NCI-H82 treated with DMSO at 0.1 percent for 48 hours (cell line): ENCODE measurements at regions not wholly inside any gene's neighbourhood (a gene's known extent, or its start where the extent isn't known, plus 50 kb on each side); places are given as distances from the start of the nearest gene placed in this dataset.
"Not testable (repeated sequence)": the region's sequence is repeated elsewhere in the genome, so short reads cannot be mapped to it uniquely, and the experiment has no call there.

Source experiments
- DNase-seq: peaks from one replicate; lab custom pipeline; 2025; ENCODE audit not compliant: unreplicated experiment; lab: John Stamatoyannopoulos, UW

DNA sequence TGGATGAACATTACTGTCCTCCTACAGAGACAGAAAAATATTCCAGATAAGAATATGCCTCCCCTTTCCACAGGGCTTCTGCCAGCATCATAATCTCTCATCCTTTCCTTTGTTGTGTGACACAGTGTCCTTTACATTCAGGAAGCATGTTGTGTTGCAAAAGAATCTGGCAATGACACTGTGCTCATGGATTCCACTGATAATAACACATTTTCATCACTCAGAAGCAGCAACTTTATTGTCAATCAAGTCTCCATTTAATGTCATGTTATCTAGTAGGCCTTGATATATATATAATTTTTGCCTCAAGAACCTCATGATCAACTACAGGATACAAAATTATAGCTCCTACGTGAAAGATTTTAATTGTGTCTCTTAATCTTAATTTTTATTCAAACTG is 833.9 kb downstream of the FSTL5 start:
- DNase-seq, result no peak

DNA sequence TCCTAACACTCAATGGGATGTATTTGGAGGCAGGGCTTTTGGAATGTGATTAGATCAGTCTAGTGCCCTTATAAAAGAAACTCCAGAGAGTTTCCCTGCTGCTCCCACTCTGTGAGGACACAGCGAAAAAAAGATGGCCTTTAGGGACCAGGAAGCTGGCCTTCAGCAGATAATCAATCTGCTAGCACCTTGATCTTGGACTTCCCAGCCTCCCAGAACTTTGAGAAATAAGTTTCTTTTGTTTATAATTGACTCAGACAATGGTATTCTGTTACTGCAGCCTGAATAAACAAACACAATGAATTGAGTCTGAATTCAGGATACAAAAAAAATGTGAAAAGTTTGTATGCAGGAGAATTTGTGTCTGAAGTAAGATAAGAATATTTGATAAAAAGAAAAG is 842.1 kb downstream of the FSTL5 start:
- DNase-seq, result no peak

DNA sequence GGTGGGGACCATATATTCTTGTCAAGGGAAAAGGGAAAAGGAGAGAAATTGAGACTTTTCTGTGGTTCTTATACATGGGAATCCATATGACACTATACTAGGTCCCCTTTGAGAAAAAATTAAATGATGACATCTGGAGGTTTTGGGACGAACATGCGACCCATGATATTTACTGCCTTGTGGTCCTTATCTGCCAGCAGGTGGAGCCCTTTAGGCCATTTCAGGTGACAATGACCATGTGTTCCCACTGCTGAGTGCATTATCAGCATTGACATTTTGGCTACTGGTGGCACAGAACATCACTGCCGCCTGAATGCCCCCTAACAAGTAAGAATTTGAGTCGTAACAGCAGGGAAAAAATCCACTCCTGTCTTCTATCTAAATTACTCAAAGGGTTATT is 843.4 kb downstream of the FSTL5 start:
- DNase-seq, result no peak

DNA sequence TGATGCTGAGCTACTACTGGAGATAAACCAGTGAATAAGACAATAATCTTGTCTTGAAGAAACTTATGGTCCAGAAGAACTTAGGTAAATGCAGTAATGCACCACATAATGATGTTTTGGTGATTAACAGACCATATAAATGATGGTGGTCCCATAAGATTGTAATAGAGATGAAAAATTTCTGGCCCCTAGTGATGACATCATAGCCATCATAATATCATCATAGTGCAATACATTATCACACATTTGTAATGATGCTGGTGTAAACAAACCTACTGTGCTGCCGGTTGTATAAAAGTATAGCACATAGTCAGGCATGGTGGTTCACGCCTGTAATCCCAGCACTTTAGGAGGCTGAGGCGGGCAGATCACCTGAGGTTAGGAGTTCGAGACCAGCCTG is 846.8 kb downstream of the FSTL5 start:
- no peak for DNase-seq

DNA sequence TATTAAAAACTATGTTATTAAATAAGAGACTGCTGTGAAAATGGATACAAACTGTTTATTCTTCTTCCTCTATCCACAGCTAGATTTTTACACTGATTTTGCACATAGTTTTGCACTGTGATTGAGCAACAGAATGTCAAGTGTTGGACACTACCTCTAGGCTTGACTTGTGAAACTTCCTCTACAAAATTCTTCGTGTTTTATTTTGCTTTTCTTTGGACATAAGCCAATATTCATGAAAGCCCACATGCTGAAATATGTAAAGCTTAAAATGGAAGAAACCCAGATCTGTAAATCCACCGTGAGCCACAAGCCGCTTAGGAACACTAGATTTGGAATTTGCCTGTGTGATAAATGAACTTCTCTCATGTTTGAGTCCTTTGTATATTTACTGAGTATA is 849.4 kb downstream of the FSTL5 start:
- no peak for DNase-seq

DNA sequence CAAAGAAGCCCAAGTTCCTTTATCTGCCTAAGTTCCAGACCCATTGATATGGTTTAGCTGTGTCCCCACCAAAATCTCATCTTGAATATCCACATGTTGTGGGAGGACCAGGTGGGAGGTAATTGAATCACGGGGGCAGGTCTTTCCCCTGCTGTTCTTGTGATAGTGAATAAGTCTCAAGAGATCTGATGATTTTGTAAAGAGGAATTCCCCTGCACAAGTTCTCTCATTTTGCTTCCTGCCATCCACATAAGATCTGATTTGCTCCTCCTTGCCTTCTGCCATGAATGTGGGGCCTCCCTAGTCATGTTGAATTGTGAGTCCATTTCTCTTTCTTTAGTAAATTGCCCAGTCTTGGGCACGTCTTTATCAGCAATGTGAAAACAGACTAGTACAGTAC is 860.2 kb downstream of the FSTL5 start:
- no peak for DNase-seq

DNA sequence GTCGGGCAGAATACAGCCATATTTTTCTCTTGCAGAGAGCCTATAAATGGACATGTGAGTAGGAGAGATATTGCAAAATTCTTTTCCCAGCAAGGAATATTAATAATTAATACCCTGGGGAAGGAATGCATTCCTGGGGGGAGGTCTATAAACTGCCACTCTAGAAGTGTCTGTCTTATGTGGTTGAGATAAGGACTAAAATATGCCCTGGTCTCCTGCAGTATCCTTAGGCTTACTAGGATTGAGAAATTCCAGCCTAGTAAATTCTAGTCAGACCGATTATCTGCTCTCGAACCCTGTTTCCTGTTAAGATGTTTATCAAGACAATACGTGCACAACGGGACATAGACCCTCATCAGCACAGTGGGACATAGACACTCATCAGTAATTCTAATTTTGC is 872.6 kb downstream of the FSTL5 start:
- no peak for DNase-seq

DNA sequence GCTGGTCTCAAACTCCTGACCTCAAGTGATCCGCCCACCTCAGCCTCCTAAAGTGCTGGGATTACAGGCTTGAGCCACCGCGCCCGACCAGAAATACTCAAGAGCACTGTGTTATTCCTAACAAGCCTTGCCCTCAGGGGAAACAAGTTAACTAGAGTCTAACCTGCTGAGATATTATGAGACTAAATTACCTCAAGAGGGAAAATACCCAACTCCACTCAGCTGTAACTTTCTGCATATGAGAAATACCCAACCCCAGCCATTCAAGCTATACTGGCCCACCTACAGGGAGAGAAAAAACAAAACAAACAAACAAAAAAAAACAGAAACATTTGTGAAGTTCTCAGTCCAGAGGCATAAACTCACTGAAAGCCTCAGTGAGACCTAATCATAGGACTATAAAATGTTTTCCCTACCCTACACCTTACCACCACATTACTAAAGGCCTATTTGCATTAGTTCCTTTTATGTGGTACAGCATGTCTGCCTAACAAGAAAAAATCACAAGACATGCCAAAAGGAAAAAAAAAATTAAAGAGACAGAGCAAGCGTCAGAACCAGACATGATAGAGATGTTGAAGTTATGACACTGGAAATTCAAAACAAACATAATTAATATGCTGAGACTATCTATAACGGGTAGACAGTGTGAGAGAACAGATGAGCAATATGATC is 876.0 kb downstream of the FSTL5 start:
- no peak for DNase-seq

DNA sequence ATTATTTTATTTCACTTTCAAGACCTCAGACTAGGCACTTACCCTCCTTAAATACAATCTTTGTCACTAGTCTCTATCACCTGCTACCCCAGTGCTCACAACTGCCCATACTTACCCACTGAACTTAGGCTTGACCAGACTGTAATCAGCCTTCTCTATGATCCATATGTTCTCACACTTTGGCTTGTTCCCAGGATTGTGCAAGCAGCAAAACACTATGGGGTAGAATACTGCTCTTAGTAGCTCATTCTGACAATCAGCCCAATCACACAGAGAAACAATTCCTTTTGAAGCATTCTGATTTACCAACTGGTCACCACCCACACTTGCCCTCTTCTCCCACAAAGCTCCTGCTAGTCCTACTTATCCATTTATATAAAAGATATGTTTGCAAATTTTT is 878.3 kb downstream of the FSTL5 start:
- DNase-seq, result no peak

DNA sequence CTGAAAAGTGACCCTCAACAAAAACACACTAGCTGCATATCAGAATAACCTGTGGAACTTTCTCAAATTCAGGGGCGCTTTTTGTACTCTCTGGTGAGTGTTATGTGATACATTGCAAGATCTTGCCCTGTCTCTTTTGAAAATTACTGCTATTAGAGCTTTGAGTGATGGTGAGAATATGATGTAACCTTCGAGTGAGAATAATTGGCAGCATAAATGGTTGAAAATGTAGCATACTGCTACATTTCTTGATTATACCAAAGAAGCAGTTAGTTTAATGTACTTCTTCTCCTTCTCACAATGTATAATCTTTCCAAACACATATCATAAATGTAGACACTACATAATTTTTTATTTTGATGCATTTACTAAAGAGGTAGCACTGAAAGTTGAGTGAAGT is 882.9 kb downstream of the FSTL5 start:
- DNase-seq, result no peak

DNA sequence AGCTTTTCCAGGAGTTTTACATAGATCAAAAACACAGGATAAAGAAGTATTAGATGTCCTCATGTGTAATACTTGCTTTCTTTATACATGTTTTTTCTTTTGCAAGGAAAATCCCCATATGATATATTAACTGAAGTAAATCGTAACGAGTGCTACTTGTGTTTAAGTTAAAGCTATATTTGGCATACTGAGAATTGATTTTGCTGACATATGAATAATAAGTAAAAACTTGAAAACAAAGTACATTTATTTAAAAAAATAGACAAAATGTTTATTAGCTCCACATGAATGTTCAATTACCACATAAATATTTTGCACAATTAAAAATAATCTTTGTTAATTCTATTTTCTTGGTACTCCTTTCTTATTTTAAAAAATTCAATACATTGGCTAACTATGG is 884.7 kb downstream of the FSTL5 start:
- DNase-seq, result no peak

DNA sequence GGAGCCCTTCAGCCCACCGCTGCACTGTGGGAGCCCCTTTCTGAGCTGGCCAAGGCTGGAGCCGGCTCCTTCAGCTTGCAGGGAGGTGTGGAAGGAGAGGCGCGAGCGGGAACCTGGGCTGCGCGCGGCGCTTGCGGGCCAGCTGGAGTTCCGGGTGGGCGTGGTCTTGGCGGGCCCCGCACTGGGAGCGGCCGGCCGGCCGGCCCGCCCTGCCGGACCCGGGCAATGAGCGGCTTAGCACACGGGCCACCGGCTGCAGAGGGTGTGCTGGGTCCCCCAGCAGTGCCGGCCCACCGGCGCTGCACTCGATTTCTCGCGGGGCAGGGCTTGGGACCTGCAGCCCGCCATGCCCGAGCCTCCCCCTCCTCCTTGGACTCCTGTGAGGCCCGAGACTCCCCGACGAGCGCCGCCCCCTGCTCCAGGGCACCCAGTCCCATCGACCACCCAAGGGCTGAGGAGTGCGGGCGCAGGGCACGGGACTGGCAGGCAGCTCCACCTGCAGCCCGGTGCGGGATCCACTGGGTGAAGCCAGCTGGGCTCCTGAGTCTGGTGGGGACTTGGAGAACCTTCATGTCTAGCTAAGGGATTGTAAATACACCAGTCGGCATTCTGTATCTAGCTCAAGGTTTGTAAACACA is 886.5 kb downstream of the FSTL5 start:
- not testable (repeated sequence) for DNase-seq

DNA sequence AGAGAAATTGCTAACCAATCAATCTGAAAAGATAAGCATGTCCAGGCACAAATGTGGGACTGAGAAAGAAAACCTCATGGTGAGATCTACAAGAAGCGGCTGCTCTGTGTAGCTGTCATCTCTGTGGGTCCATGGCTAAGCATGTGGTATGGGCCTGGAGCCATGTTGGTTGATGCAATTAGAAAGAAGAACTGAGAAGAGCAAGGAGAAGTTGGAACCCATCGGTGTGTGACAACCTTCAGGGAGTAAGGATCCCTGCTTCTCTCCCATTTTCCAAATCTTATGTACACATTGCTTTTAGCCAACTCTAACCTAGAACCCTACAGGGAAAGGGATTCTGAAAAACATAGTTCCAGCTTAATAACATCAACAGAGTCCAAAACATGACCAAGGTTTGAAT is 890.2 kb downstream of the FSTL5 start:
- DNase-seq, result no peak

DNA sequence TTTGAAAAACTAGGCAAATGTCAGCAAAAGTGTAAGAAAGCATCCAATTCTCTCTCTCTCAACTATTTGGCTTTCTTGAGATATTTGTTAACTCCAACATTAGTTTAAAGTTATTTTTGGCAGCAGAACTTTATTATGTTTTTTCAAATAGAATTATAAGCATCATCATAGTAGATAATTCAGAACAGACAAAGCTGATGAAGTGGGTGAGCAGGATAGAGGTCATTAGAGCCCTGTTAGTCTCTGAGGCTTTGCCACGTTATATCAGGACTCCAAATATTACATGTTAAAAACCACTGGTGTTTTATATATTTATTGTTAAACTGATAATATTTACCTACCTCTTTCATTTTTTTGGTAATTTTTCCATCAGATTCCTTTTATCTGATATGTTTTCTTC is 903.0 kb downstream of the FSTL5 start:
- no peak for DNase-seq

DNA sequence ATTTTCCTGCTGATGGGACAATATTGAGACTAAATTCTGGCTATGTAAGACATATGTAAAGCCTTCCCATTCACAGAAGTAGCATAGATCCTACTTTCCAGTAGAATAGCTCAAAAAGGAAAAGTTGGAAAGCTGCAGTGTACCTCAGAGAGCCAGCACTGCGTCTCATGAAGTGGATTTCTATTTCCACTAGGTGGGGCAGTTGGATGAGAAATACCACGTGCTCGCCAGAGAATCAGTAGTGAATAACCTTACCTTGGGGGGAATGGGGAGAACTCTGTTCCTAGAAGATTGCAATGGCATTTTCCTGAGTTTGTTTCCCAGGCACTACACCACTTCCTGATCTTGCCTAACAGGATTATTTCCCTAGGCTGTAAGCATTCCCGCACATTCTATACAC is 907.1 kb downstream of the FSTL5 start:
- no peak for DNase-seq

DNA sequence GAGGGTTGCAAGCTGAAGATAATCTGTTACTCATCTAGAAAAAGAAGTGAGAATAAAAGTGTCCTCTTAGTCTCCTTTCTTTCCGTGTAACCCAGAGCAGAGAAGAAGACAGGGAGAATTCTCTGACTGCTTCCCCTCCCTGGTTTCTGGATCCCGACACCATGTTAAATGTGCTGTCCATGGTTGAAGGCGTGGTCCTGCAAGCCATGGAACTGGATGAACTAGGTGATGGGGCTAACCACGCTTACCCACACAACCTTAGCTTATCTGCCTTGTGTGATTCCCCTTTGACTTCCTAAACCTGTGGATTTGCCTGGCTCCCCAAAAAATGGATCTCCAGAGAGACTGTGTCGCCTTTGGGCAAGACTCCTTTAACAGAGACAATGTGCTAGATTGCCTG is 907.6 kb downstream of the FSTL5 start:
- DNase-seq, result no peak

DNA sequence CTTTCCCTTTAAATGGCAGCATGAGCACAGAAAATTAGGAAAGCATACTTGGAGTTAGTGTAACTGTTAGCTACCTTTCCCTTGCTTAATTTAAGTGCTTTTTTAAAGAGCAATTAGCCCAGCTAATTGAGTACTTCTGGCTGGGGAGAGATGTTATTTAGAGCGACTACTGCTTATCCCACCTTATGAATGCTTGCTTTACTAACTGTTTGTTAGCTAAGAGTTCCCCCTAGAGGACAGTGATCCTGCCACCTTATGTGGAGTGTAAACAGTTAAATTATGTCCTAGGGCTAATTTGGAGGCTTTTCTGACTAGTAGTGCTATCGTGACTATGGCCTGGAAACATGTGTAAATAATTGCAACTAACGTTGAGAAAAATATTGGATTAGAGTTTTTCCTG is 909.4 kb downstream of the FSTL5 start:
- no peak for DNase-seq

DNA sequence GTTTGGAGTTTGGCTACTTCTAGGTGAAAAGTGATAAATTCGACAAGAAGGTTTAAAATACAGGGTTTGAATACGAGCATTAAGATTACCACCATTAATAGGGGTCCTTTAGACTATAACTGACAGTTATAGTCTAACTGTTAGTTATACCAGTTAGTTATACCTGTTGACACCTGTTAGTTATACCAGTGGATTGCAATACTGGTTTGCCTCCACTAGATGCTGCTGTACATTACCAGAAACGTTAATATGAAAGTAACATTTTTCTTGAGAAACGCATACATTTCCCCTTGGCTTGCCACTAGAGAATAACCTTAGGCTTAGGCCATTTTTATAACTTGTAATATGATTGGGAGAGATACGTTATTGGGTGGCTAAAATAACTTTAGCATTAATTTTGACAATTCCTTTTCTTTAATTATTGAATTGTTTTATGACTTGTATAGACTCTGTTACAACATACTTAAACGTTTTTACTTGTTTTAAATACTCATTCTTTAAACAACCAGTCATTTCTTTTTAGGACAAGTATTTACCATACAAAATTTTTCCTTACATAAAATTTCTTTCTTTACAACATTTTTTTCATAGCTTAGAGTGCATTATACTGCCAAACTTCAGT is 911.2 kb downstream of the FSTL5 start:
- peak; percentile 7 for DNase-seq

DNA sequence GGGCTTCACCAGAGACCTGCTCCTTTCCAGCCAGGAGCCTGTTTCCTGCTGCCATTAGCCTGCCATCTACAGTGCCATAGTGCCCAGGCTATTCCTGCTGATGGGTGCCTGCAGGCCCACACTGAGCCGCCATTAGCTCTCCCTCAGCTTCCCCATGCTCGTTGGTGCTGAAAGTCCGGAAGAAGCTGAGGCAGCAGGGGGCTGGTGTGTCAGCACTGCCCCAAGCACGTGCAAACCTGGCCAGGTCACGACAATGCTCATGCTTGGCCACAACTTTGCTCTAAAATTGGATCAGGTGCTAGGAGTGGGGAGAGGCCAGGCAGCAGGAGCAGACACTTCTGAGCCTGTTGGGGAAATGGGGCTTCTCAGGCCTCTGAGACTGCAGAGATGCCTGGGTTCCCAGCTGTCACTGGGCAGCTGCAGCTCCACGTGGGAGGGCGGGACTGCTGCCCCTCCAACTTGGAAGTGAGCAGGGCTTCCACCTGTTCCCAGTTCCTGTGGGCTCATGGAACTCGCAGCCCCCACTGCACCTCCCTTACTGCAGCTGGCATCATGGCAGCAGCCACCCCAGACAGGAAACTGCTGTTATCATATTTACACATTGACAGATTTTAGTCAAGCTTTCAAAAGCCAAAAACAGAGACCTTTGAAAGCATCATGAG is 913.9 kb downstream of the FSTL5 start:
- no peak for DNase-seq

DNA sequence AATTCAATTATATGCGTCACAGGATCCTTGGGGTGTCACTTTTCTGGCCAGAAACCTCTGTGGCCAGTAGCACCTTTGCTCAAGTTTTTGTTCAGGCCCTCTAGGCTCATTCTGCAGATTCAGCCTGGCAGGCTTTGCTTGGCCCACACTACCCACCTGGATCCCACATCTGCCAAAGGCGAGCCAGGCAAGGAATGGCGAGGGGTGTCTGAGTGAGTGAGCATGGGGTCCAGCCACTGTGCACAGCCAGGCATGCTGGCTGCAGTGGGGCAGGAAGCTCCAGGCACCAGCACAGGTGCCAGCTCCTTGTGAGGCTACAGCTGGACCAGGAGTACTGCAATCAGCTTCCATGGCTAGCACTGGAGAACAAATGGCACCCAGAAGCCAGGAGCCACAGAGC is 914.9 kb downstream of the FSTL5 start:
- no peak for DNase-seq

DNA sequence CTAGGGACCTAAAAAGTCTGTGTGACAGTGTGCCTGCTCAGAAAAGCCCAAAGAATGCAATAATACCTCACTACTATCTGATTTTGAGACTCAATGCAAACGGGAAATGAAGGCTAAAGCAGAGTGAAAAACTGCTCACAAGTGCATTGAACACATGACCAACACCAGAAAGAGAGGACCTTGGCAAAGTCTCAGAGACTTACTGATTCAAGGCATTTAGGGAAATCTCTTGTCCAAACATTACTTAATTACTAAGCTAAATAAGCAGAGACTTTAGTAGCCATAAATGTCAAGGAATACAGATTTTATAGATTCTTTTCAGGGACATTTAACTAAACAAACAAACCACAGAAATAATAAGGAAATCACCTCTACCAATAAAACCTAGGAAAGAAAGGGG is 916.0 kb downstream of the FSTL5 start:
- no peak for DNase-seq

DNA sequence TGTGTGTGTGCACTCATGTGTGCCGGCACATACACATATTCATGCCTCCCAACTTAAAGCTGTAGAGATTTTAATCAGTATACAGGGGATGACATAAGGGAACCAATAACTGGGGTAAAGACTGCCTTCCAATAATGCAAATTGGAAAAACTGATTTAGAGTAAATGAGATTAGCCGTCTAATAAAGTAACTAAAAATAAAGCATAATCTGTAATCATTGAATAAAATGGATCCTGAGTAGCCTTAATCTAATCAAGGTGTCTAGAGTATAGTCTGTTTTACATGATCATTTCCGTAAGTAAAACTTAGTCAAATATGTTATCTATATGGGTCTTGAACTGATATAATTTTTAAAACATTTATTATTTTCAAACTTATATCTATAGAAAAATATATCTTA is 925.8 kb downstream of the FSTL5 start:
- peak; percentile 50 for DNase-seq
